ENCODE measurements at regions not wholly inside any gene's neighbourhood (a gene's known extent, or its start where the extent isn't known, plus 50 kb on each side); places are given as distances from the start of the nearest gene placed in this dataset.

DNA sequence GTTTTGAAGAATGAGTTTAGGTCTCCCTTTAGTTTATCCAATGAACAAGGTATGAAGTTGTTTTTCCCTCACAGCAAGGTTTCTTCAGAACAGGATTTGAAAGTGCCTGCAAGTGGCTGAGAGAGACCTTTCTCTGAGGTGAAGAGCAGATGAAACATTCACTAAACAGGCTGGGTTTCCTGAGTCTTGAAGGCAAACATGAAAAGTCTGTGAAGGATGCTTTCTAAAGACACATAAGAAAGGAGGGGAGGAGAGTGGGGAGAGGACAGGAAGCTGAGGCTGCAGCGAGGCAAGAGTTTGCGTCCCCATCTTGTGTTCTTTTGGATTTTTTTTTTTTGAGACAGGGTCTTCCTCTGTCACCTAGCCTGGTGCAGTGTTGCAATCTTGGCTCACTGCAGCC lies 95.7 kb upstream of the SIM2 start:
- TF ChIP-seq, protein P1, sequence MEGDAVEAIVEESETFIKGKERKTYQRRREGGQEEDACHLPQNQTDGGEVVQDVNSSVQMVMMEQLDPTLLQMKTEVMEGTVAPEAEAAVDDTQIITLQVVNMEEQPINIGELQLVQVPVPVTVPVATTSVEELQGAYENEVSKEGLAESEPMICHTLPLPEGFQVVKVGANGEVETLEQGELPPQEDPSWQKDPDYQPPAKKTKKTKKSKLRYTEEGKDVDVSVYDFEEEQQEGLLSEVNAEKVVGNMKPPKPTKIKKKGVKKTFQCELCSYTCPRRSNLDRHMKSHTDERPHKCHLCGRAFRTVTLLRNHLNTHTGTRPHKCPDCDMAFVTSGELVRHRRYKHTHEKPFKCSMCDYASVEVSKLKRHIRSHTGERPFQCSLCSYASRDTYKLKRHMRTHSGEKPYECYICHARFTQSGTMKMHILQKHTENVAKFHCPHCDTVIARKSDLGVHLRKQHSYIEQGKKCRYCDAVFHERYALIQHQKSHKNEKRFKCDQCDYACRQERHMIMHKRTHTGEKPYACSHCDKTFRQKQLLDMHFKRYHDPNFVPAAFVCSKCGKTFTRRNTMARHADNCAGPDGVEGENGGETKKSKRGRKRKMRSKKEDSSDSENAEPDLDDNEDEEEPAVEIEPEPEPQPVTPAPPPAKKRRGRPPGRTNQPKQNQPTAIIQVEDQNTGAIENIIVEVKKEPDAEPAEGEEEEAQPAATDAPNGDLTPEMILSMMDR (IDR thresholded peaks at IDR 0.05; ENCODE audit: poor library complexity) = no peak
- TF ChIP-seq EZH2 (IDR thresholded peaks at IDR 0.05; ENCODE audit: borderline replicate concordance) = no peak
